OCI-LY3 (cell line): ENCODE measurements at regions not wholly inside any gene's neighbourhood (a gene's known extent, or its start where the extent isn't known, plus 50 kb on each side); places are given as distances from the start of the nearest gene placed in this dataset.

Experiments used
- CTCF ChIP-seq: fragments of 200-600, 300-600 bp; sonication (generic); IDR thresholded peaks from 2 replicates; pipeline ENCODE4 v1.5.1; 2014; ENCODE audit warnings: antibody characterized with exemption, low read length, low read depth
- EZH2phosphoT487 ChIP-seq: fragments of 200-600 bp; shearing (Covaris generic); IDR thresholded peaks from 2 replicates; pipeline ENCODE4 v1.6.1; 2018; ENCODE audit warnings: antibody characterized with exemption, mixed run types, low read depth

GRCh38 chr4:63296773-63297172 lies 1112.5 kb downstream of the TECRL start:
- TF ChIP-seq CTCF (peak; percentile 58), EZH2phosphoT487 (no peak)
